HepG2 (cell line): ENCODE measurements at regions not wholly inside any gene's neighbourhood (a gene's known extent, or its start where the extent isn't known, plus 50 kb on each side); places are given as distances from the start of the nearest gene placed in this dataset.

ENCODE experiments used
- ATAC-seq: fragments of 200-7000 bp; cut with Tn5 transposase; 3 replicates; pipeline ENCODE4 v1.9.1; 2020; ENCODE audit warnings: mild to moderate bottlenecking, moderate library complexity
- BruUV-seq: library from RNA; stranded (reverse); fragments of 400-500 nt; replicated peaks from 2 replicates; lab custom pipeline; 2021; lab: Mats Ljungman, UMichigan
- CTCF ChIA-PET: fragments of 300-600 bp; formaldehyde crosslinking; extraction: SDS; loops from one replicate; lab custom pipeline; 2021; ENCODE audit warnings: low total read pairs, inconsistent platforms, low intra/inter-chr PET ratio; lab: Yijun Ruan, JAX
- POLR2A ChIA-PET: fragments of 350-600 bp; sonication (Branson Sonifier 250); formaldehyde crosslinking; loops from one replicate; lab custom pipeline; 2020; ENCODE audit warnings: antibody characterized with exemption, inconsistent platforms; lab: Yijun Ruan, JAX
- DNase-seq: peaks from one replicate; pipeline ENCODE4 v3.0.0-alpha.2; 2015; ENCODE audit warnings: low spot score
- FAIRE-seq: peaks from 3 replicates; lab custom pipeline; 2011; peaks lifted over from hg19 to GRCh38; lab: Jason Lieb, UNC
- H2AFZ ChIP-seq: one replicate; pipeline ENCODE4 v1.6.1; 2011; ENCODE audit warnings: low read length, inconsistent platforms
- H3K27ac ChIP-seq: fragments of 300-600 bp; 3 replicates; pipeline ENCODE4 v1.8.0; 2011; ENCODE audit warnings: mixed run types, mild to moderate bottlenecking, mixed read lengths, low read length, inconsistent platforms; ENCODE audit not compliant: insufficient read depth; ENCODE audit errors: extremely low read length
- H3K27me3 ChIP-seq, 2 experiments: fragments of 200-600 bp in 1 of 2; 2 replicates in 1 of 2; 3 replicates in 1 of 2; pipeline versions ENCODE4 v1.6.0 to v1.8.0; 2011; ENCODE audit warnings: low read length in 2 of 2, mild to moderate bottlenecking in 2 of 2, moderate library complexity in 2 of 2, inconsistent platforms in 1 of 2; ENCODE audit not compliant: insufficient read depth in 2 of 2, control insufficient read depth in 1 of 2
- H3K36me3 ChIP-seq, 2 experiments: fragments of 200-600 bp in 1 of 2; replicated peaks in 1 of 2; 2 replicates in 1 of 2; 3 replicates in 1 of 2; pipeline versions ENCODE4 v1.5.1 to v1.8.0; 2011; ENCODE audit warnings: low read length in 2 of 2, inconsistent platforms in 1 of 2; ENCODE audit not compliant: insufficient read depth in 2 of 2, control insufficient read depth in 1 of 2
- H3K4me1 ChIP-seq: 2 replicates; pipeline ENCODE4 v1.5.1; 2012; ENCODE audit warnings: low read length, inconsistent platforms; ENCODE audit not compliant: insufficient read depth
- H3K4me2 ChIP-seq: 2 replicates; pipeline ENCODE4 v1.6.0; 2011; ENCODE audit warnings: low read depth, low read length, inconsistent platforms
- H3K4me3 ChIP-seq, 3 experiments: fragments of 200-600 bp in 1 of 3; sonication (generic), shearing (Covaris generic) in 1 of 3; replicated peaks in 1 of 3; 2 replicates each; pipeline ENCODE4 v1.5.1; 2011 to 2016; ENCODE audit warnings: low read length in 3 of 3, inconsistent platforms in 2 of 3, low read depth in 2 of 3, mild to moderate bottlenecking in 2 of 3, control low read depth in 1 of 3, mixed read lengths in 1 of 3; ENCODE audit not compliant: insufficient read depth in 1 of 3
- H3K79me2 ChIP-seq: one replicate; pipeline ENCODE4 v1.6.1; 2011; ENCODE audit warnings: low read length, inconsistent platforms; ENCODE audit not compliant: insufficient read depth
- H3K9ac ChIP-seq: 2 replicates; pipeline ENCODE4 v1.6.0; 2011; ENCODE audit warnings: mild to moderate bottlenecking, low read depth, low read length, inconsistent platforms; ENCODE audit not compliant: insufficient read depth
- H3K9me3 ChIP-seq: 2 replicates; pipeline ENCODE4 v1.5.1; 2012; ENCODE audit warnings: mild to moderate bottlenecking, low read length
- H4K20me1 ChIP-seq: 2 replicates; pipeline ENCODE4 v1.6.0; 2011; ENCODE audit warnings: inconsistent platforms, mild to moderate bottlenecking, low read length, moderate library complexity; ENCODE audit not compliant: insufficient read depth
- ARID2 ChIP-seq: sonication (generic); formaldehyde crosslinking; IDR thresholded peaks from 2 replicates; pipeline ENCODE4 v1.8.1; 2022; ENCODE audit warnings: mild to moderate bottlenecking, missing genetic modification reagents, borderline replicate concordance
- CEBPG ChIP-seq: IDR thresholded peaks from 2 replicates; pipeline ENCODE4 v1.6.1; 2016
- SIX1 ChIP-seq: sonication (generic); formaldehyde crosslinking; IDR thresholded peaks from 2 replicates; pipeline ENCODE4 v1.4.0; 2020; ENCODE audit warnings: missing genetic modification reagents, borderline replicate concordance
- SMARCE1 ChIP-seq: fragments of 450-650 bp; IDR thresholded peaks from 2 replicates; pipeline ENCODE4 v1.6.1; 2017; ENCODE audit warnings: borderline replicate concordance
- ZNF530 ChIP-seq: sonication (generic); formaldehyde crosslinking; IDR thresholded peaks from 2 replicates; pipeline ENCODE4 v1.5.0; 2020; ENCODE audit warnings: low read depth, mild to moderate bottlenecking, missing genetic modification reagents
- WGBS: methylation state at CpG from one replicate; pipeline ENCODE4 v1.1.6; 2017; ENCODE audit warnings: low lambda C conversion rate; 5-methylcytosine and 5-hydroxymethylcytosine counted together
- in situ Hi-C: cut with HindIII; loops from 2 replicates; pipeline ENCODE4 v1.10.0; 2017; ENCODE audit warnings: low pct_unique_long_range_greater_than_20kb; ENCODE audit not compliant: extremely low pct_ligation_motif_present
- intact Hi-C: fragments of 100-400 bp; cut with micrococcal nuclease; formaldehyde crosslinking; loops from one replicate; pipeline ENCODE4 v1.10.0; 2022; ENCODE audit not compliant: unreplicated experiment
- TF ChIP-seq, protein P1 (sequence below): IDR thresholded peaks from 2 replicates; pipeline ENCODE4 v1.6.1; 2016; ENCODE audit warnings: missing compliant biosample characterization, missing genetic modification reagents, borderline replicate concordance
- TF ChIP-seq, protein P2 (sequence below): sonication (generic); formaldehyde crosslinking; conservative IDR thresholded peaks from 2 replicates; pipeline ENCODE4 v1.4.0; 2020; ENCODE audit warnings: missing genetic modification reagents
- TF ChIP-seq, protein P3 (sequence below): sonication (generic); formaldehyde crosslinking; IDR thresholded peaks from 2 replicates; pipeline ENCODE4 v1.8.0; 2022; ENCODE audit warnings: mild to moderate bottlenecking, missing genetic modification reagents, borderline replicate concordance
- TF ChIP-seq, protein P4 (sequence below): sonication (generic); formaldehyde crosslinking; IDR thresholded peaks from 2 replicates; pipeline ENCODE4 v1.5.0; 2020; ENCODE audit warnings: mild to moderate bottlenecking, missing genetic modification reagents, moderate library complexity

DNA sequence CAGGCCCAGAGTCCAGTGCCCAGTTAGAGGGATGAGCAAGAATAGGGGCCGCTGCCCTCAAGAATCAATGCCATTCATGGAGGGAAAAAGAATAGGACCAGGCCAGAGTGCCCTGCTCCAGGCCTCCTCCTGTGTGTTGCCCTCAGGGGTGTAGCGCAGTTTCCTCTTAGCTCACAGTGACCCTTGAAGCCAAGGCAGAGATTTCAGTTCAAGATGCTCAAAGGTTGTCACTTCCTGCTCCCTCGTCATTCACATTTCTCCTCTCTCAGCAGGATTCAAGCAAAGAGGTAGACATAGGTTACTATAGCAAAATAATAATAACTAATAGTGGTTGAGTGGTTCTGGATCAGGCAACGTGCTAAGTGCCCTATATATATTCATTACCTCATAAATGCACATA, 55.1 kb upstream of the PELI2 start:
- DNase-seq (no peak), FAIRE-seq (no peak), ATAC-seq (no peak)
- WGBS: 26% methylated on average over 4 of the region's 4 CpGs
- intact Hi-C loops: no loop called here
- no peak overlapping the region for H3K4me3 ChIP-seq
- no peak overlapping the region for H3K9ac ChIP-seq
- no peaks in the 10 kb centered on the region; a peak in 1 of 5 replicates for H3K27me3 ChIP-seq
- POLR2A ChIA-PET: no interaction called here
- in situ Hi-C loops: no loop called here
- no peaks in the 10 kb centered on the region for H3K79me2 ChIP-seq
- no peaks in the 10 kb centered on the region for H4K20me1 ChIP-seq
- no peaks in the 10 kb centered on the region for H3K4me1 ChIP-seq
- no peaks in the 10 kb centered on the region for H3K36me3 ChIP-seq
- no peak overlapping the region for H2AFZ ChIP-seq
- CTCF ChIA-PET: no interaction called here
- H3K9me3 ChIP-seq: no peaks in the 10 kb centered on the region
- no peak for TF ChIP-seq ZNF530 (CRISPR knock-in tag)
- no peak for TF ChIP-seq ARID2
- TF ChIP-seq, protein P1, sequence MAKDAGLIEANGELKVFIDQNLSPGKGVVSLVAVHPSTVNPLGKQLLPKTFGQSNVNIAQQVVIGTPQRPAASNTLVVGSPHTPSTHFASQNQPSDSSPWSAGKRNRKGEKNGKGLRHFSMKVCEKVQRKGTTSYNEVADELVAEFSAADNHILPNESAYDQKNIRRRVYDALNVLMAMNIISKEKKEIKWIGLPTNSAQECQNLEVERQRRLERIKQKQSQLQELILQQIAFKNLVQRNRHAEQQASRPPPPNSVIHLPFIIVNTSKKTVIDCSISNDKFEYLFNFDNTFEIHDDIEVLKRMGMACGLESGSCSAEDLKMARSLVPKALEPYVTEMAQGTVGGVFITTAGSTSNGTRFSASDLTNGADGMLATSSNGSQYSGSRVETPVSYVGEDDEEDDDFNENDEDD (CRISPR knock-in tag): no peak
- TF ChIP-seq, protein P2, sequence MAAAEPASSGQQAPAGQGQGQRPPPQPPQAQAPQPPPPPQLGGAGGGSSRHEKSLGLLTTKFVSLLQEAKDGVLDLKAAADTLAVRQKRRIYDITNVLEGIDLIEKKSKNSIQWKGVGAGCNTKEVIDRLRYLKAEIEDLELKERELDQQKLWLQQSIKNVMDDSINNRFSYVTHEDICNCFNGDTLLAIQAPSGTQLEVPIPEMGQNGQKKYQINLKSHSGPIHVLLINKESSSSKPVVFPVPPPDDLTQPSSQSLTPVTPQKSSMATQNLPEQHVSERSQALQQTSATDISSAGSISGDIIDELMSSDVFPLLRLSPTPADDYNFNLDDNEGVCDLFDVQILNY: no peak
- TF ChIP-seq SIX1 (CRISPR knock-in tag): no peak
- TF ChIP-seq, protein P3, sequence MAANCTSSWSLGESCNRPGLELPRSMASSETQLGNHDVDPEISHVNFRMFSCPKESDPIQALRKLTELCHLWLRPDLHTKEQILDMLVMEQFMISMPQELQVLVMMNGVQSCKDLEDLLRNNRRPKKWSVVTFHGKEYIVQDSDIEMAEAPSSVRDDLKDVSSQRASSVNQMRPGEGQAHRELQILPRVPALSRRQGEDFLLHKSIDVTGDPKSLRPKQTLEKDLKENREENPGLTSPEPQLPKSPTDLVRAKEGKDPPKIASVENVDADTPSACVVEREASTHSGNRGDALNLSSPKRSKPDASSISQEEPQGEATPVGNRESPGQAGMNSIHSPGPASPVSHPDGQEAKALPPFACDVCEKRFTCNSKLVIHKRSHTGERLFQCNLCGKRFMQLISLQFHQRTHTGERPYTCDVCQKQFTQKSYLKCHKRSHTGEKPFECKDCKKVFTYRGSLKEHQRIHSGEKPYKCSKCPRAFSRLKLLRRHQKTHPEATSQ: no peak
- TF ChIP-seq, protein P4, sequence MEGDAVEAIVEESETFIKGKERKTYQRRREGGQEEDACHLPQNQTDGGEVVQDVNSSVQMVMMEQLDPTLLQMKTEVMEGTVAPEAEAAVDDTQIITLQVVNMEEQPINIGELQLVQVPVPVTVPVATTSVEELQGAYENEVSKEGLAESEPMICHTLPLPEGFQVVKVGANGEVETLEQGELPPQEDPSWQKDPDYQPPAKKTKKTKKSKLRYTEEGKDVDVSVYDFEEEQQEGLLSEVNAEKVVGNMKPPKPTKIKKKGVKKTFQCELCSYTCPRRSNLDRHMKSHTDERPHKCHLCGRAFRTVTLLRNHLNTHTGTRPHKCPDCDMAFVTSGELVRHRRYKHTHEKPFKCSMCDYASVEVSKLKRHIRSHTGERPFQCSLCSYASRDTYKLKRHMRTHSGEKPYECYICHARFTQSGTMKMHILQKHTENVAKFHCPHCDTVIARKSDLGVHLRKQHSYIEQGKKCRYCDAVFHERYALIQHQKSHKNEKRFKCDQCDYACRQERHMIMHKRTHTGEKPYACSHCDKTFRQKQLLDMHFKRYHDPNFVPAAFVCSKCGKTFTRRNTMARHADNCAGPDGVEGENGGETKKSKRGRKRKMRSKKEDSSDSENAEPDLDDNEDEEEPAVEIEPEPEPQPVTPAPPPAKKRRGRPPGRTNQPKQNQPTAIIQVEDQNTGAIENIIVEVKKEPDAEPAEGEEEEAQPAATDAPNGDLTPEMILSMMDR (CRISPR knock-in tag): no peak
- TF ChIP-seq CEBPG (CRISPR knock-in tag): no peak
- no peak for TF ChIP-seq SMARCE1
- H3K27ac ChIP-seq: no peak overlapping the region
- no peak overlapping the region for H3K4me2 ChIP-seq
- BruUV-seq: no TSS peak
